Keratinocyte (primary cell): ENCODE measurements at regions not wholly inside any gene's neighbourhood (a gene's known extent, or its start where the extent isn't known, plus 50 kb on each side); places are given as distances from the start of the nearest gene placed in this dataset.

ENCODE experiments used
- DNase-seq: peaks from one replicate; pipeline ENCODE4 v3.0.0-alpha.2; 2011; ENCODE audit warnings: low read depth, missing footprints, low spot score
- FAIRE-seq: peaks from 2 replicates; lab custom pipeline; 2011; peaks lifted over from hg19 to GRCh38; lab: Jason Lieb, UNC
- H2AFZ ChIP-seq: 2 replicates; pipeline ENCODE4 v1.6.0; 2012; ENCODE audit warnings: low read length, control low read depth, inconsistent platforms; ENCODE audit not compliant: control insufficient read depth
- H3K27ac ChIP-seq: 2 replicates; pipeline ENCODE4 v1.5.1; 2011; ENCODE audit warnings: low read length; ENCODE audit not compliant: control insufficient read depth, insufficient read depth
- H3K27me3 ChIP-seq: 3 replicates; pipeline ENCODE4 v1.6.0; 2011; ENCODE audit warnings: low read length; ENCODE audit not compliant: control insufficient read depth, insufficient read depth; ENCODE audit errors: extremely low read depth
- H3K36me3 ChIP-seq, 2 experiments: 2 replicates in 1 of 2; 3 replicates in 1 of 2; pipeline ENCODE4 v1.5.1; 2011; ENCODE audit warnings: low read length in 2 of 2, mild to moderate bottlenecking in 1 of 2; ENCODE audit not compliant: control insufficient read depth in 2 of 2, insufficient read depth in 2 of 2; ENCODE audit errors: extremely low read depth in 1 of 2
- H3K4me1 ChIP-seq: 3 replicates; pipeline ENCODE4 v1.5.1; 2011; ENCODE audit warnings: low read length; ENCODE audit not compliant: control insufficient read depth, insufficient read depth; ENCODE audit errors: extremely low read depth
- H3K4me2 ChIP-seq: 3 replicates; pipeline ENCODE4 v1.6.0; 2011; ENCODE audit warnings: low read depth, low read length; ENCODE audit not compliant: control insufficient read depth, insufficient read depth; ENCODE audit errors: extremely low read depth
- H3K4me3 ChIP-seq, 3 experiments: fragments of 200-600 bp in 1 of 3; sonication (generic) in 1 of 3; 2 replicates in 2 of 3; 3 replicates in 1 of 3; pipeline ENCODE4 v1.5.1; 2011 to 2016; ENCODE audit warnings: low read length in 3 of 3, mild to moderate bottlenecking in 3 of 3, control low read depth in 2 of 3, inconsistent platforms in 1 of 3, low read depth in 1 of 3, mixed read lengths in 1 of 3, mixed run types in 1 of 3, moderate library complexity in 1 of 3; ENCODE audit not compliant: control insufficient read depth in 2 of 3, insufficient read depth in 2 of 3; ENCODE audit errors: extremely low read depth in 1 of 3
- H3K79me2 ChIP-seq: 2 replicates; pipeline ENCODE4 v1.6.0; 2012; ENCODE audit warnings: low read length; ENCODE audit not compliant: control insufficient read depth, insufficient read depth
- H3K9ac ChIP-seq: 3 replicates; pipeline ENCODE4 v1.6.0; 2011; ENCODE audit warnings: low read length; ENCODE audit not compliant: control insufficient read depth, insufficient read depth; ENCODE audit errors: extremely low read depth
- H3K9me1 ChIP-seq: 3 replicates; pipeline ENCODE4 v1.6.0; 2011; ENCODE audit warnings: low read length; ENCODE audit not compliant: control insufficient read depth, insufficient read depth; ENCODE audit errors: extremely low read depth
- H3K9me3 ChIP-seq: 2 replicates; pipeline ENCODE4 v1.5.1; 2012; ENCODE audit warnings: low read depth, low read length; ENCODE audit not compliant: control insufficient read depth
- H4K20me1 ChIP-seq: 3 replicates; pipeline ENCODE4 v1.6.0; 2011; ENCODE audit warnings: low read length; ENCODE audit not compliant: control insufficient read depth, insufficient read depth; ENCODE audit errors: extremely low read depth
- EZH2 ChIP-seq: IDR thresholded peaks from one replicate; pipeline ENCODE4 v1.6.1; 2012; ENCODE audit warnings: inconsistent platforms, mild to moderate bottlenecking, low read length, moderate library complexity
- dilution Hi-C: fragments of 300-500 bp; cut with MboI; formaldehyde crosslinking; loops from one replicate; pipeline ENCODE4 v1.7.0; 2020; ENCODE audit warnings: low sequenced_read_pairs; ENCODE audit not compliant: extremely low pct_ligation_motif_present
- TF ChIP-seq, protein P1 (sequence below), 3 experiments: IDR thresholded peaks in 1 of 3; conservative IDR thresholded peaks in 1 of 3; optimal IDR thresholded peaks in 1 of 3; 2 replicates in 2 of 3; 3 replicates in 1 of 3; pipeline versions ENCODE3 to v1.5.1; 2011; ENCODE audit warnings: low read length in 3 of 3, mild to moderate bottlenecking in 3 of 3, moderate library complexity in 2 of 3, control low read depth in 1 of 3, inconsistent platforms in 1 of 3; ENCODE audit not compliant: insufficient read depth in 2 of 3; ENCODE audit errors: extremely low read depth in 1 of 3

DNA sequence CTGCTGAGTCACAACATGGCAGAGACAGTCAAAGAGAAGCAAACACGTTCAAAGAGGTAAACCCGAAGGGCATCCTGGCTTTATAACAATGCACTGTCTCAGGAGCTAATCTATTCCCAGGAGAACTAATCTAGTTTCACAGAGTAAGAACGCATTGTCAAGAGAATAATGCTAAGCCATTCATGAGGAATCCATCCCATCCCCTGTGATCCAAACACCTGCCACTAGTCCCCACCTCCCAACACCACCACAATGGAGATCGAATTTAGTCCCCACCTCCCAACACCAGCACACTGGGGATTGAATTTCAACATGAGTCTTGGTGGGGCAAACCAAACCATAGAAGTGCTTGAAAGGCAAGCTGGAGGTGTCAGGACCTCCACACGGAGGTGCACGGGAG, 231.5 kb upstream of the ID4 start:
- Histone ChIP-seq H3K36me3 (no peaks in the 10 kb centered on the region), H3K4me3 (no peak overlapping the region), H3K9me1 (no peaks in the 10 kb centered on the region), H3K4me1 (no peaks in the 10 kb centered on the region), H3K27ac (no peak overlapping the region), H3K9ac (no peak overlapping the region), H3K79me2 (no peaks in the 10 kb centered on the region), H2AFZ (no peak overlapping the region), H4K20me1 (no peaks in the 10 kb centered on the region), H3K9me3 (no peaks in the 10 kb centered on the region), H3K4me2 (no peak overlapping the region), H3K27me3 (peaks cover 3% of the 10 kb centered on the region)
- DNase-seq (no peak), FAIRE-seq (no peak)
- TF ChIP-seq EZH2 = no peak
- TF ChIP-seq, protein P1, sequence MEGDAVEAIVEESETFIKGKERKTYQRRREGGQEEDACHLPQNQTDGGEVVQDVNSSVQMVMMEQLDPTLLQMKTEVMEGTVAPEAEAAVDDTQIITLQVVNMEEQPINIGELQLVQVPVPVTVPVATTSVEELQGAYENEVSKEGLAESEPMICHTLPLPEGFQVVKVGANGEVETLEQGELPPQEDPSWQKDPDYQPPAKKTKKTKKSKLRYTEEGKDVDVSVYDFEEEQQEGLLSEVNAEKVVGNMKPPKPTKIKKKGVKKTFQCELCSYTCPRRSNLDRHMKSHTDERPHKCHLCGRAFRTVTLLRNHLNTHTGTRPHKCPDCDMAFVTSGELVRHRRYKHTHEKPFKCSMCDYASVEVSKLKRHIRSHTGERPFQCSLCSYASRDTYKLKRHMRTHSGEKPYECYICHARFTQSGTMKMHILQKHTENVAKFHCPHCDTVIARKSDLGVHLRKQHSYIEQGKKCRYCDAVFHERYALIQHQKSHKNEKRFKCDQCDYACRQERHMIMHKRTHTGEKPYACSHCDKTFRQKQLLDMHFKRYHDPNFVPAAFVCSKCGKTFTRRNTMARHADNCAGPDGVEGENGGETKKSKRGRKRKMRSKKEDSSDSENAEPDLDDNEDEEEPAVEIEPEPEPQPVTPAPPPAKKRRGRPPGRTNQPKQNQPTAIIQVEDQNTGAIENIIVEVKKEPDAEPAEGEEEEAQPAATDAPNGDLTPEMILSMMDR (optimal IDR thresholded peaks at IDR 0.05 in 1 of 3, IDR thresholded peaks at IDR 0.05 in 1 of 3, conservative IDR thresholded peaks at IDR 0.05 in 1 of 3; ENCODE audit: extremely low read depth in 1 of 3, insufficient read depth in 2 of 3, low read length in 3 of 3) = no peak
- dilution Hi-C loops = no loop called here

DNA sequence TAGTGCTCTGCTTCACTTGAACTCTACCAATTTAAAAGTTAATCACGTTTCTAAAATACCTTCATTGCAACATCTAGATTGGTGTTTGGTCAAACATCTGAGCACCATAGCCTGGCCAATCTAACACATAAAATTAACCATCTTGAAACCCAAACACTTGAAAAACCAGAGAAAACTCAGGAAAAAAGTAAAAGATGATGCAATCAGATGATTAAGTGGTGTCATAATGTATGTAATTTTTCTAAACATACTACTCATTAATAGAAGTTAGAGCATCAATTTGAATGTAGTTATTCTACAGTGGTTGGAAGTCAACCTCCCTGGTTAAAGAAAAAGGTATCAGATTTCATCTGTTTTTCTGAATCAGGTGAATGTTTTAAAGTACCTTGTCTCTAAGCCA, 228.6 kb upstream of the ID4 start:
- Histone ChIP-seq H3K9ac (no peak overlapping the region), H3K9me3 (no peaks in the 10 kb centered on the region), H4K20me1 (no peaks in the 10 kb centered on the region), H3K27me3 (peaks cover 3% of the 10 kb centered on the region), H3K4me2 (no peak overlapping the region), H3K4me1 (no peaks in the 10 kb centered on the region), H3K79me2 (no peaks in the 10 kb centered on the region), H3K36me3 (no peaks in the 10 kb centered on the region), H3K4me3 (no peak overlapping the region), H3K27ac (no peak overlapping the region), H3K9me1 (no peaks in the 10 kb centered on the region), H2AFZ (no peak overlapping the region)
- TF ChIP-seq, protein P1 (optimal IDR thresholded peaks at IDR 0.05 in 1 of 3, IDR thresholded peaks at IDR 0.05 in 1 of 3, conservative IDR thresholded peaks at IDR 0.05 in 1 of 3; ENCODE audit: extremely low read depth in 1 of 3, insufficient read depth in 2 of 3, low read length in 3 of 3) = no peak
- no peak for TF ChIP-seq EZH2
- dilution Hi-C loops = no loop called here
- no peak for DNase-seq
- no peak for FAIRE-seq
